A673 (cell line): ENCODE measurements at regions not wholly inside any gene's neighbourhood (a gene's known extent, or its start where the extent isn't known, plus 50 kb on each side); places are given as distances from the start of the nearest gene placed in this dataset.

ENCODE experiments used
- BruUV-seq: library from RNA; stranded (reverse); fragments of 400-500 nt; replicated peaks from 2 replicates; lab custom pipeline; 2021; lab: Mats Ljungman, UMichigan
- CTCF ChIA-PET: fragments of 300-600 bp; sonication (Branson Sonifier 250); formaldehyde crosslinking; loops from one replicate; lab custom pipeline; 2022; ENCODE audit warnings: antibody characterized with exemption; lab: Charles Lee
- POLR2A ChIA-PET: fragments of 300-600 bp; sonication (Branson Sonifier 250); formaldehyde crosslinking; loops from one replicate; lab custom pipeline; 2022; ENCODE audit warnings: antibody characterized with exemption; ENCODE audit not compliant: low non-redundant PET; lab: Charles Lee
- DNase-seq: peaks from one replicate; pipeline ENCODE4 v3.0.0-alpha.2; 2015; ENCODE audit warnings: low spot score
- H3K27ac ChIP-seq: fragments of 200-600 bp; sonication (generic); 2 replicates; pipeline ENCODE4 v1.5.1; 2016; ENCODE audit warnings: mixed run types, low read depth, mild to moderate bottlenecking, mixed read lengths, antibody characterized with exemption, low read length; ENCODE audit not compliant: poor library complexity, severe bottlenecking
- H3K27me3 ChIP-seq: fragments of 200-600 bp; sonication (generic); replicated peaks from 2 replicates; pipeline ENCODE4 v1.6.1; 2017; ENCODE audit warnings: mixed run types, low read depth, mild to moderate bottlenecking, mixed read lengths, antibody characterized with exemption, low read length; ENCODE audit not compliant: insufficient read depth, poor library complexity
- H3K36me3 ChIP-seq: fragments of 200-600 bp; sonication (generic); 2 replicates; pipeline ENCODE4 v1.6.1; 2016; ENCODE audit warnings: mixed run types, mild to moderate bottlenecking, mixed read lengths, antibody characterized with exemption, low read length; ENCODE audit not compliant: insufficient read depth, poor library complexity, severe bottlenecking
- H3K4me1 ChIP-seq: fragments of 200-600 bp; sonication (generic); 2 replicates; pipeline ENCODE4 v1.6.1; 2017; ENCODE audit warnings: mixed run types, mild to moderate bottlenecking, mixed read lengths, antibody characterized with exemption, low read length; ENCODE audit not compliant: insufficient read depth, poor library complexity, severe bottlenecking
- H3K4me3 ChIP-seq: fragments of 200-600 bp; sonication (generic); 2 replicates; pipeline ENCODE4 v1.5.1; 2016; ENCODE audit warnings: low read depth, mixed run types, mild to moderate bottlenecking, mixed read lengths, low read length; ENCODE audit not compliant: poor library complexity, severe bottlenecking
- H3K9me3 ChIP-seq: fragments of 200-600 bp; sonication (generic); 2 replicates; pipeline ENCODE4 v1.6.1; 2016; ENCODE audit warnings: mixed run types, low read depth, mild to moderate bottlenecking, mixed read lengths, antibody characterized with exemption, low read length; ENCODE audit not compliant: poor library complexity, severe bottlenecking
- CTCF ChIP-seq: fragments of 300-800, 200-600 bp; sonication (generic); conservative IDR thresholded peaks from 2 replicates; pipeline ENCODE4 v1.5.1; 2017; ENCODE audit warnings: low read depth, mild to moderate bottlenecking, antibody characterized with exemption, low read length, moderate library complexity, mixed read lengths
- EZH2 ChIP-seq: fragments of 200-600 bp; sonication (generic); IDR thresholded peaks from 2 replicates; pipeline ENCODE4 v1.6.1; 2017; ENCODE audit warnings: borderline replicate concordance, low read depth, mild to moderate bottlenecking, mixed read lengths, antibody characterized with exemption, low read length; ENCODE audit not compliant: poor library complexity, severe bottlenecking
- intact Hi-C: fragments of 100-400 bp; cut with micrococcal nuclease; formaldehyde crosslinking; loops from one replicate; pipeline ENCODE4 v1.10.0; 2022; ENCODE audit not compliant: unreplicated experiment

GRCh38 chr2:60251247-60251646, 302.2 kb downstream of the BCL11A start:
- Histone ChIP-seq H3K36me3 (no peaks in the 10 kb centered on the region), H3K9me3 (no peaks in the 10 kb centered on the region), H3K27ac (no peak overlapping the region), H3K27me3 (no peaks in the 10 kb centered on the region), H3K4me1 (no peaks in the 10 kb centered on the region), H3K4me3 (no peak overlapping the region)
- POLR2A ChIA-PET = no interaction called here
- intact Hi-C loops = no loop called here
- DNase-seq = no peak
- BruUV-seq = no TSS peak
- CTCF ChIA-PET = no interaction called here
- TF ChIP-seq CTCF = no peak
- TF ChIP-seq EZH2 = no peak

GRCh38 chr2:60249879-60250278, 303.6 kb downstream of the BCL11A start:
- intact Hi-C loops = no loop called here
- no peak for DNase-seq
- TF ChIP-seq CTCF = no peak
- TF ChIP-seq EZH2 = no peak

GRCh38 chr2:60247471-60247870, 306.0 kb downstream of the BCL11A start:
- ChIA-PET CTCF (no interaction called here), POLR2A (no interaction called here)
- no peak for DNase-seq
- intact Hi-C loops = no loop called here
- Histone ChIP-seq H3K27me3 (no peaks in the 10 kb centered on the region), H3K36me3 (no peaks in the 10 kb centered on the region), H3K4me3 (no peak overlapping the region), H3K9me3 (no peaks in the 10 kb centered on the region), H3K4me1 (no peaks in the 10 kb centered on the region), H3K27ac (no peak overlapping the region)
- BruUV-seq = no TSS peak
- no peak for TF ChIP-seq CTCF
- TF ChIP-seq EZH2 = no peak

More at GRCh38 chr2:60249879-60250278, 303.6 kb downstream of the BCL11A start:
- ChIA-PET POLR2A (no interaction called here), CTCF (no interaction called here)
- H3K27me3 ChIP-seq = no peaks in the 10 kb centered on the region
- H3K4me1 ChIP-seq = no peaks in the 10 kb centered on the region
- no peaks in the 10 kb centered on the region for H3K9me3 ChIP-seq
- H3K36me3 ChIP-seq = no peaks in the 10 kb centered on the region
- H3K4me3 ChIP-seq = no peak overlapping the region
- no peak overlapping the region for H3K27ac ChIP-seq
- no TSS peak for BruUV-seq
